ENCODE measurements at regions not wholly inside any gene's neighbourhood (a gene's known extent, or its start where the extent isn't known, plus 50 kb on each side); places are given as distances from the start of the nearest gene placed in this dataset.

DNA sequence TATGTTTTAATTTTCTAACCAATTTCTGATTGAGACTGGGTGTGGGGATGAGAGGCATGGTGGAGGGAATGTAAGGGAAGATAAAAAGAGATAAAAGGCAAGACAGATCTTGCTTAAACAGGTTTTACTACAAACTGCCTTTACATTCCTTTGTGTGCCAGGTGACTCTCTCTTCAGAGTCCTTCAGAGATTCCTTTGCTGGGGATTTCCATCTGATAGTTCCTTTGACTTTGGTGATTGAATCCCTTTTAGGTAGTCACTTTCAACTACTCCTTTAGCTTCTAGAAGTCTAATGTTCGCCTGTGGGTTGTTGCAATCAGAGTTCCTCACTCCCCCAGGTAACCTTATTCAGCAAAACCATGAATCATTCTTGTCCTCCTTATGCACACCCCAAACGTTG is 283.3 kb upstream of the MANEA start:
- Mint-ChIP-seq H3K36me3 (ENCODE audit: insufficient read depth in 1 of 3, low read depth in 3 of 3) (no peaks in the 10 kb centered on the region), H3K27me3 (ENCODE audit: low read depth) (no peaks in the 10 kb centered on the region; the same call in 1 of the 2 replicates), H3K9me3 (no peaks in the 10 kb centered on the region), H3K4me1 (peaks cover 9 to 12% of the 10 kb centered on the region in 2 experiments), H3K27ac (peak overlapping the region; percentile 27 to 48 (median 41); a peak in 2 of 7 replicates), H3K4me3 (no peak overlapping the region)
- H3K23me2 ChIP-seq (ENCODE audit: insufficient read length, low read depth, low read length, poor library complexity, severe bottlenecking): no peaks in the 10 kb centered on the region
- H3K27me3 ChIP-seq (ENCODE audit: insufficient read depth, low read length): no peaks in the 10 kb centered on the region
- no peak overlapping the region for H2BK15ac ChIP-seq (ENCODE audit: low read depth, low read length)
- no peaks in the 10 kb centered on the region for H4K20me1 ChIP-seq (ENCODE audit: control insufficient read depth, insufficient read depth, insufficient read length)
- H3K14ac ChIP-seq (ENCODE audit: insufficient read depth, low read length): no peak overlapping the region; the same call in 1 of the 2 replicates
- no peak overlapping the region for H4K5ac ChIP-seq (ENCODE audit: insufficient read length, low read depth, low read length)
- no peak overlapping the region for H2BK20ac ChIP-seq (ENCODE audit: low read depth, low read length, poor library complexity, severe bottlenecking)
- TF ChIP-seq, protein P1, sequence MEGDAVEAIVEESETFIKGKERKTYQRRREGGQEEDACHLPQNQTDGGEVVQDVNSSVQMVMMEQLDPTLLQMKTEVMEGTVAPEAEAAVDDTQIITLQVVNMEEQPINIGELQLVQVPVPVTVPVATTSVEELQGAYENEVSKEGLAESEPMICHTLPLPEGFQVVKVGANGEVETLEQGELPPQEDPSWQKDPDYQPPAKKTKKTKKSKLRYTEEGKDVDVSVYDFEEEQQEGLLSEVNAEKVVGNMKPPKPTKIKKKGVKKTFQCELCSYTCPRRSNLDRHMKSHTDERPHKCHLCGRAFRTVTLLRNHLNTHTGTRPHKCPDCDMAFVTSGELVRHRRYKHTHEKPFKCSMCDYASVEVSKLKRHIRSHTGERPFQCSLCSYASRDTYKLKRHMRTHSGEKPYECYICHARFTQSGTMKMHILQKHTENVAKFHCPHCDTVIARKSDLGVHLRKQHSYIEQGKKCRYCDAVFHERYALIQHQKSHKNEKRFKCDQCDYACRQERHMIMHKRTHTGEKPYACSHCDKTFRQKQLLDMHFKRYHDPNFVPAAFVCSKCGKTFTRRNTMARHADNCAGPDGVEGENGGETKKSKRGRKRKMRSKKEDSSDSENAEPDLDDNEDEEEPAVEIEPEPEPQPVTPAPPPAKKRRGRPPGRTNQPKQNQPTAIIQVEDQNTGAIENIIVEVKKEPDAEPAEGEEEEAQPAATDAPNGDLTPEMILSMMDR (conservative IDR thresholded peaks at IDR 0.05): no peak
- no peak overlapping the region for H4K91ac ChIP-seq (ENCODE audit: insufficient read length, low read depth, low read length)
- H3K9me3 ChIP-seq (ENCODE audit: control insufficient read depth, low read depth, low read length): no peaks in the 10 kb centered on the region
- H4K8ac ChIP-seq (replicated peaks; ENCODE audit: insufficient read length, low read depth, low read length): no peak overlapping the region
- peak overlapping the region; percentile 50 for H2AK5ac ChIP-seq (ENCODE audit: insufficient read length, low read length)
- H2BK120ac ChIP-seq (ENCODE audit: low read depth, low read length, poor library complexity, severe bottlenecking): no peak overlapping the region
- DNase-seq: no peak
- no peak overlapping the region for H3K4ac ChIP-seq (ENCODE audit: low read depth, low read length)
- H3K18ac ChIP-seq (ENCODE audit: insufficient read length, low read depth, low read length): peak overlapping the region; percentile 92
- H3T11ph ChIP-seq (ENCODE audit: low read length): peak overlapping the region; percentile 43
- H3K79me2 ChIP-seq (ENCODE audit: insufficient read depth, low read length): no peaks in the 10 kb centered on the region
- no peaks in the 10 kb centered on the region for H3K79me1 ChIP-seq (ENCODE audit: insufficient read depth, low read depth, low read length, poor library complexity, severe bottlenecking)
- no peak overlapping the region for H3K56ac ChIP-seq (ENCODE audit: insufficient read length, low read depth, low read length)
- no peaks in the 10 kb centered on the region for H3K4me1 ChIP-seq (ENCODE audit: insufficient read depth, low read length)
- H3K4me2 ChIP-seq (ENCODE audit: insufficient read depth, insufficient read length, low read length): no peak overlapping the region
- no CpG with 5 or more reads among the region's 2 CpGs for WGBS (ENCODE audit: extremely low coverage, insufficient read length, low lambda C conversion rate)
- peak overlapping the region; percentile 95 for H2AFZ ChIP-seq (ENCODE audit: low read length)
- no peak overlapping the region for H2BK12ac ChIP-seq (ENCODE audit: insufficient read length, low read depth, low read length)
- H3K27ac ChIP-seq (ENCODE audit: insufficient read length, low read depth, low read length): no peak overlapping the region
- no peak overlapping the region for H3K23ac ChIP-seq (ENCODE audit: insufficient read length, low read depth, low read length)
- H2BK5ac ChIP-seq (ENCODE audit: insufficient read length, low read length): no peak overlapping the region
- no peak overlapping the region for H3K9ac ChIP-seq (ENCODE audit: extremely low read depth, insufficient read length, low read length)

Measured in H9 (cell line).